WTC11 (cell line): ENCODE measurements at regions not wholly inside any gene's neighbourhood (a gene's known extent, or its start where the extent isn't known, plus 50 kb on each side); places are given as distances from the start of the nearest gene placed in this dataset.

Experiments used
- ATAC-seq: fragments of 200-7000 bp; cut with Tn5 transposase; 2 replicates; pipeline ENCODE4 v1.10.0; 2021; ENCODE audit warnings: mild to moderate bottlenecking, moderate library complexity
- CTCF ChIA-PET: fragments of 300-600 bp; sonication (Branson Sonifier 250); formaldehyde crosslinking; loops from one replicate; lab custom pipeline; 2021; ENCODE audit warnings: antibody characterized with exemption; lab: Charles Lee
- POLR2A ChIA-PET: fragments of 350-600 bp; sonication (Branson Sonifier 250); formaldehyde crosslinking; loops from one replicate; lab custom pipeline; 2021; ENCODE audit warnings: antibody characterized with exemption; lab: Charles Lee
- DNase-seq: peaks from one replicate; pipeline ENCODE4 v3.0.0; 2021; ENCODE audit warnings: low spot score
- H3K27ac Mint-ChIP-seq: 2 replicates; pipeline ENCODE4 v1.8.0; 2021; ENCODE audit warnings: mixed read lengths
- H3K27me3 Mint-ChIP-seq: 2 replicates; pipeline ENCODE4 v1.8.0; 2021; ENCODE audit warnings: low read depth, mild to moderate bottlenecking, moderate library complexity, mixed read lengths
- H3K36me3 Mint-ChIP-seq: 2 replicates; pipeline ENCODE4 v1.8.0; 2021; ENCODE audit warnings: mixed read lengths
- H3K4me1 Mint-ChIP-seq: 2 replicates; pipeline ENCODE4 v1.8.0; 2022; ENCODE audit warnings: mixed read lengths
- H3K4me3 Mint-ChIP-seq: 2 replicates; pipeline ENCODE4 v1.8.0; 2021; ENCODE audit warnings: mild to moderate bottlenecking, moderate library complexity, mixed read lengths
- H3K9me3 Mint-ChIP-seq: 2 replicates; pipeline ENCODE4 v1.8.0; 2021; ENCODE audit warnings: mixed read lengths
- CREM ChIP-seq: sonication (generic); formaldehyde crosslinking; IDR thresholded peaks from 2 replicates; pipeline ENCODE4 v1.8.1; 2022; ENCODE audit warnings: mild to moderate bottlenecking, missing genetic modification reagents, moderate library complexity
- ELF4 ChIP-seq: sonication (generic); formaldehyde crosslinking; IDR thresholded peaks from 2 replicates; pipeline ENCODE4 v1.8.1; 2022; ENCODE audit warnings: low read depth, mild to moderate bottlenecking, moderate library complexity, missing genetic modification reagents
- GRHL2 ChIP-seq: fragments of 250-450 bp; sonication (Bioruptor Pico); IDR thresholded peaks from 2 replicates; pipeline ENCODE4 v1.8.0; 2022; ENCODE audit warnings: mild to moderate bottlenecking, moderate library complexity; ENCODE audit not compliant: insufficient replicate concordance, severe bottlenecking
- IRF2 ChIP-seq: sonication (generic); formaldehyde crosslinking; IDR thresholded peaks from 2 replicates; pipeline ENCODE4 v1.8.0; 2022; ENCODE audit warnings: low read depth, missing genetic modification reagents, borderline replicate concordance
- TP53 ChIP-seq: sonication (generic); formaldehyde crosslinking; IDR thresholded peaks from 2 replicates; pipeline ENCODE4 v1.8.1; 2023; ENCODE audit warnings: mild to moderate bottlenecking, missing genetic modification reagents
- ZNF138 ChIP-seq: sonication (generic); formaldehyde crosslinking; conservative IDR thresholded peaks from 2 replicates; pipeline ENCODE4 v1.8.1; 2022; ENCODE audit warnings: mild to moderate bottlenecking, moderate library complexity, missing genetic modification reagents
- ZNF416 ChIP-seq: fragments of 250-450 bp; sonication (Bioruptor Pico); IDR thresholded peaks from 2 replicates; pipeline ENCODE4 v1.9.0; 2021; ENCODE audit warnings: mild to moderate bottlenecking, inconsistent platforms
- ZNF671 ChIP-seq: fragments of 250-450 bp; sonication (Bioruptor Pico); IDR thresholded peaks from 2 replicates; pipeline ENCODE4 v1.8.0; 2021; ENCODE audit warnings: mild to moderate bottlenecking
- TF ChIP-seq, protein P1 (sequence below): sonication (generic); formaldehyde crosslinking; IDR thresholded peaks from 2 replicates; pipeline ENCODE4 v1.8.0; 2023; ENCODE audit warnings: mild to moderate bottlenecking, missing genetic modification reagents
- TF ChIP-seq, protein P2 (sequence below): sonication (generic); formaldehyde crosslinking; IDR thresholded peaks from 2 replicates; pipeline ENCODE4 v1.8.1; 2022; ENCODE audit warnings: low read depth, missing genetic modification reagents, borderline replicate concordance
- TF ChIP-seq, protein P3 (sequence below): sonication (generic); formaldehyde crosslinking; IDR thresholded peaks from 2 replicates; pipeline ENCODE4 v1.8.1; 2023; ENCODE audit warnings: mild to moderate bottlenecking, missing genetic modification reagents, borderline replicate concordance
- TF ChIP-seq, protein P4 (sequence below): fragments of 250-450 bp; sonication (Bioruptor Pico); conservative IDR thresholded peaks from 2 replicates; pipeline ENCODE4 v1.9.0; 2021; ENCODE audit warnings: mild to moderate bottlenecking
- TF ChIP-seq, protein P5 (sequence below): sonication (generic); formaldehyde crosslinking; conservative IDR thresholded peaks from 2 replicates; pipeline ENCODE4 v1.8.1; 2023; ENCODE audit warnings: mild to moderate bottlenecking, low read depth, missing genetic modification reagents, moderate library complexity

DNA sequence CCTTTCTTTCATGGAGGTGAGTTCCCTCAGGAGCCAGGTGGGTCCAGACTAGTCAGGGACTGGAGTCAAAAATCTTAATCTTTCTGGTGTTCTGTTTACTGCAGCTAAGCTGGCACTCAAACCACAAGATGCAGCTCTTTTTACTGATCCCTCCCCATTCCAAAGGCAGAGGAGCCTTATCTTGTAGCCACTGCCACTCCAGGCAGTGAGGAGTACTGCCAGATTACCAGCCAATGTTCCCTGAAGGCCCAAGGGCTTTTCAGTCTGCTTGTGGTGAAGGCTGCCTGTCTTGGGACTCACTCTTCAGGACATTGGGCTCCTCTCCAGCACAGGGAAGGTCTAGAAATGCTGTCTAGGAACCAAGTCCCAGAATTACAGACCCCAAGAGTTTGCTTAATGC, 490.4 kb upstream of the ADGRB3 start (continued):
- TF ChIP-seq ZNF671 (CRISPR knock-in tag) (no peak), IRF2 (CRISPR knock-in tag) (no peak), ZNF416 (CRISPR knock-in tag) (no peak), ELF4 (CRISPR knock-in tag) (no peak), ZNF138 (no peak)
- TF ChIP-seq, protein P1, sequence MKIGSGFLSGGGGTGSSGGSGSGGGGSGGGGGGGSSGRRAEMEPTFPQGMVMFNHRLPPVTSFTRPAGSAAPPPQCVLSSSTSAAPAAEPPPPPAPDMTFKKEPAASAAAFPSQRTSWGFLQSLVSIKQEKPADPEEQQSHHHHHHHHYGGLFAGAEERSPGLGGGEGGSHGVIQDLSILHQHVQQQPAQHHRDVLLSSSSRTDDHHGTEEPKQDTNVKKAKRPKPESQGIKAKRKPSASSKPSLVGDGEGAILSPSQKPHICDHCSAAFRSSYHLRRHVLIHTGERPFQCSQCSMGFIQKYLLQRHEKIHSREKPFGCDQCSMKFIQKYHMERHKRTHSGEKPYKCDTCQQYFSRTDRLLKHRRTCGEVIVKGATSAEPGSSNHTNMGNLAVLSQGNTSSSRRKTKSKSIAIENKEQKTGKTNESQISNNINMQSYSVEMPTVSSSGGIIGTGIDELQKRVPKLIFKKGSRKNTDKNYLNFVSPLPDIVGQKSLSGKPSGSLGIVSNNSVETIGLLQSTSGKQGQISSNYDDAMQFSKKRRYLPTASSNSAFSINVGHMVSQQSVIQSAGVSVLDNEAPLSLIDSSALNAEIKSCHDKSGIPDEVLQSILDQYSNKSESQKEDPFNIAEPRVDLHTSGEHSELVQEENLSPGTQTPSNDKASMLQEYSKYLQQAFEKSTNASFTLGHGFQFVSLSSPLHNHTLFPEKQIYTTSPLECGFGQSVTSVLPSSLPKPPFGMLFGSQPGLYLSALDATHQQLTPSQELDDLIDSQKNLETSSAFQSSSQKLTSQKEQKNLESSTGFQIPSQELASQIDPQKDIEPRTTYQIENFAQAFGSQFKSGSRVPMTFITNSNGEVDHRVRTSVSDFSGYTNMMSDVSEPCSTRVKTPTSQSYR (CRISPR knock-in tag), result no peak

DNA sequence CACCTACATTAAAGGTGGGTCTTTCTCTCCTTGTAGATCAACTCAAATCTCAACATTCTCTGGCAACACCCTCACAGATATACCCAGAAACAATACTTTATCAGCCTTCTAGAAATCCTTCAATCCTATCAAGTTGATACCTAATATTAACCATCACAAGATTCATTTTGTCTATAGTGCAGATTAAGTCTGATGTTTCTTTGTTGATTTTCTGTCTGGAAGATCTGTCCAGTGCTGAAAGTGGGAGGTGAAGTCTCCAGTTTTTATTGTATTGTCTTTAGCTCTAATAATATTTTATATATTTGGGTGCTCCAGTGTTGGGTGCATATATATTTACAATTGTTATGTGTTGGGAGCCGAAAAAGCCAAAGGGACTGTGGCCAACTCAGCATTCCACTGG, 493.9 kb upstream of the ADGRB3 start:
- Mint-ChIP-seq H3K27ac (no peak overlapping the region), H3K4me1 (peaks cover 23% of the 10 kb centered on the region), H3K36me3 (peaks cover 27% of the 10 kb centered on the region), H3K27me3 (peaks cover 7% of the 10 kb centered on the region), H3K9me3 (peaks cover 44% of the 10 kb centered on the region), H3K4me3 (no peak overlapping the region)
- ChIA-PET POLR2A (no interaction called here), CTCF (no interaction called here)
- no peak for ATAC-seq
- no peak for DNase-seq
- TF ChIP-seq, protein P2, sequence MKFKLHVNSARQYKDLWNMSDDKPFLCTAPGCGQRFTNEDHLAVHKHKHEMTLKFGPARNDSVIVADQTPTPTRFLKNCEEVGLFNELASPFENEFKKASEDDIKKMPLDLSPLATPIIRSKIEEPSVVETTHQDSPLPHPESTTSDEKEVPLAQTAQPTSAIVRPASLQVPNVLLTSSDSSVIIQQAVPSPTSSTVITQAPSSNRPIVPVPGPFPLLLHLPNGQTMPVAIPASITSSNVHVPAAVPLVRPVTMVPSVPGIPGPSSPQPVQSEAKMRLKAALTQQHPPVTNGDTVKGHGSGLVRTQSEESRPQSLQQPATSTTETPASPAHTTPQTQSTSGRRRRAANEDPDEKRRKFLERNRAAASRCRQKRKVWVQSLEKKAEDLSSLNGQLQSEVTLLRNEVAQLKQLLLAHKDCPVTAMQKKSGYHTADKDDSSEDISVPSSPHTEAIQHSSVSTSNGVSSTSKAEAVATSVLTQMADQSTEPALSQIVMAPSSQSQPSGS, result no peak
- no peak for TF ChIP-seq TP53 (CRISPR knock-in tag)
- TF ChIP-seq, protein P3, sequence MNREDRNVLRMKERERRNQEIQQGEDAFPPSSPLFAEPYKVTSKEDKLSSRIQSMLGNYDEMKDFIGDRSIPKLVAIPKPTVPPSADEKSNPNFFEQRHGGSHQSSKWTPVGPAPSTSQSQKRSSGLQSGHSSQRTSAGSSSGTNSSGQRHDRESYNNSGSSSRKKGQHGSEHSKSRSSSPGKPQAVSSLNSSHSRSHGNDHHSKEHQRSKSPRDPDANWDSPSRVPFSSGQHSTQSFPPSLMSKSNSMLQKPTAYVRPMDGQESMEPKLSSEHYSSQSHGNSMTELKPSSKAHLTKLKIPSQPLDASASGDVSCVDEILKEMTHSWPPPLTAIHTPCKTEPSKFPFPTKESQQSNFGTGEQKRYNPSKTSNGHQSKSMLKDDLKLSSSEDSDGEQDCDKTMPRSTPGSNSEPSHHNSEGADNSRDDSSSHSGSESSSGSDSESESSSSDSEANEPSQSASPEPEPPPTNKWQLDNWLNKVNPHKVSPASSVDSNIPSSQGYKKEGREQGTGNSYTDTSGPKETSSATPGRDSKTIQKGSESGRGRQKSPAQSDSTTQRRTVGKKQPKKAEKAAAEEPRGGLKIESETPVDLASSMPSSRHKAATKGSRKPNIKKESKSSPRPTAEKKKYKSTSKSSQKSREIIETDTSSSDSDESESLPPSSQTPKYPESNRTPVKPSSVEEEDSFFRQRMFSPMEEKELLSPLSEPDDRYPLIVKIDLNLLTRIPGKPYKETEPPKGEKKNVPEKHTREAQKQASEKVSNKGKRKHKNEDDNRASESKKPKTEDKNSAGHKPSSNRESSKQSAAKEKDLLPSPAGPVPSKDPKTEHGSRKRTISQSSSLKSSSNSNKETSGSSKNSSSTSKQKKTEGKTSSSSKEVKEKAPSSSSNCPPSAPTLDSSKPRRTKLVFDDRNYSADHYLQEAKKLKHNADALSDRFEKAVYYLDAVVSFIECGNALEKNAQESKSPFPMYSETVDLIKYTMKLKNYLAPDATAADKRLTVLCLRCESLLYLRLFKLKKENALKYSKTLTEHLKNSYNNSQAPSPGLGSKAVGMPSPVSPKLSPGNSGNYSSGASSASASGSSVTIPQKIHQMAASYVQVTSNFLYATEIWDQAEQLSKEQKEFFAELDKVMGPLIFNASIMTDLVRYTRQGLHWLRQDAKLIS (CRISPR knock-in tag), result no peak
- TF ChIP-seq, protein P4, sequence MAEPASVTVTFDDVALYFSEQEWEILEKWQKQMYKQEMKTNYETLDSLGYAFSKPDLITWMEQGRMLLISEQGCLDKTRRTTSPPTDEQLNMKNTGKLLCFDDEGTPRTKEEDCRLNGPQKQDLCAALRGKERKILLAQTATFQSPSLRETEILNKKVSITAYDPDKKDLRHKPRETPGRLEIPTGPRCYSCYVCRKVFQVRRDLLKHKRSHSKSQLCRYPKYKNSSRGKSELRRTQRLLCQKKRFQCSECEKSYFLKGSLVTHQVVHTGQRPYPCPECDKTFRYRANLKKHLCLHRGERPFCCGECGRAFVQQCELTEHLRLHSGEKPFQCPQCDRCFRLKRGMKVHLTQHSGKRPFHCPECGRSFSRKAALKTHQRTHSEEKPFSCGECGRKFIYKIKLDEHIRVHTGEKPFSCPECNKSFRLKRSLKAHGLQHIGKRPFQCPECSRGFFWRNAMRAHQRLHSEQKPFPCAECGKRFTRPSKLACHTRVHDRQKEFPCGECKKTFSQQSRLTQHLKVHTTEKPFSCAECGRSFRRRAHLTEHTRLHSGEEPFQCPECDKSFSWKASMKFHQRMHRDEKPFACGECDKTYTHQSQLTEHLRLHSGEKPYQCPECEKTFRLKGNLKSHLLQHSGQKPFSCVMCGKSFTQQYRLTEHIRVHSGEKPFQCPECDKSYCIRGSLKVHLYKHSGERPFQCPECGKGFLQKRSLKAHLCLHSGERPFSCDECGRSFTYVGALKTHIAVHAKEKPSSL, result no peak
- TF ChIP-seq GRHL2, result no peak
- TF ChIP-seq, protein P5, sequence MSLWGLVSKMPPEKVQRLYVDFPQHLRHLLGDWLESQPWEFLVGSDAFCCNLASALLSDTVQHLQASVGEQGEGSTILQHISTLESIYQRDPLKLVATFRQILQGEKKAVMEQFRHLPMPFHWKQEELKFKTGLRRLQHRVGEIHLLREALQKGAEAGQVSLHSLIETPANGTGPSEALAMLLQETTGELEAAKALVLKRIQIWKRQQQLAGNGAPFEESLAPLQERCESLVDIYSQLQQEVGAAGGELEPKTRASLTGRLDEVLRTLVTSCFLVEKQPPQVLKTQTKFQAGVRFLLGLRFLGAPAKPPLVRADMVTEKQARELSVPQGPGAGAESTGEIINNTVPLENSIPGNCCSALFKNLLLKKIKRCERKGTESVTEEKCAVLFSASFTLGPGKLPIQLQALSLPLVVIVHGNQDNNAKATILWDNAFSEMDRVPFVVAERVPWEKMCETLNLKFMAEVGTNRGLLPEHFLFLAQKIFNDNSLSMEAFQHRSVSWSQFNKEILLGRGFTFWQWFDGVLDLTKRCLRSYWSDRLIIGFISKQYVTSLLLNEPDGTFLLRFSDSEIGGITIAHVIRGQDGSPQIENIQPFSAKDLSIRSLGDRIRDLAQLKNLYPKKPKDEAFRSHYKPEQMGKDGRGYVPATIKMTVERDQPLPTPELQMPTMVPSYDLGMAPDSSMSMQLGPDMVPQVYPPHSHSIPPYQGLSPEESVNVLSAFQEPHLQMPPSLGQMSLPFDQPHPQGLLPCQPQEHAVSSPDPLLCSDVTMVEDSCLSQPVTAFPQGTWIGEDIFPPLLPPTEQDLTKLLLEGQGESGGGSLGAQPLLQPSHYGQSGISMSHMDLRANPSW (CRISPR knock-in tag), result no peak
- no peak for TF ChIP-seq CREM (CRISPR knock-in tag)
